Keratinocyte (primary cell): ENCODE measurements at regions not wholly inside any gene's neighbourhood (a gene's known extent, or its start where the extent isn't known, plus 50 kb on each side); places are given as distances from the start of the nearest gene placed in this dataset.

Experiments
- DNase-seq: peaks from one replicate; pipeline ENCODE4 v3.0.0-alpha.2; 2011; ENCODE audit warnings: low read depth, missing footprints, low spot score
- FAIRE-seq: peaks from 2 replicates; lab custom pipeline; 2011; peaks lifted over from hg19 to GRCh38; lab: Jason Lieb, UNC
- H2AFZ ChIP-seq: 2 replicates; pipeline ENCODE4 v1.6.0; 2012; ENCODE audit warnings: low read length, control low read depth, inconsistent platforms; ENCODE audit not compliant: control insufficient read depth
- H3K27ac ChIP-seq: 2 replicates; pipeline ENCODE4 v1.5.1; 2011; ENCODE audit warnings: low read length; ENCODE audit not compliant: control insufficient read depth, insufficient read depth
- H3K27me3 ChIP-seq: 3 replicates; pipeline ENCODE4 v1.6.0; 2011; ENCODE audit warnings: low read length; ENCODE audit not compliant: control insufficient read depth, insufficient read depth; ENCODE audit errors: extremely low read depth
- H3K36me3 ChIP-seq, 2 experiments: 2 replicates in 1 of 2; 3 replicates in 1 of 2; pipeline ENCODE4 v1.5.1; 2011; ENCODE audit warnings: low read length in 2 of 2, mild to moderate bottlenecking in 1 of 2; ENCODE audit not compliant: control insufficient read depth in 2 of 2, insufficient read depth in 2 of 2; ENCODE audit errors: extremely low read depth in 1 of 2
- H3K4me1 ChIP-seq: 3 replicates; pipeline ENCODE4 v1.5.1; 2011; ENCODE audit warnings: low read length; ENCODE audit not compliant: control insufficient read depth, insufficient read depth; ENCODE audit errors: extremely low read depth
- H3K4me2 ChIP-seq: 3 replicates; pipeline ENCODE4 v1.6.0; 2011; ENCODE audit warnings: low read depth, low read length; ENCODE audit not compliant: control insufficient read depth, insufficient read depth; ENCODE audit errors: extremely low read depth
- H3K4me3 ChIP-seq, 3 experiments: fragments of 200-600 bp in 1 of 3; sonication (generic) in 1 of 3; 2 replicates in 2 of 3; 3 replicates in 1 of 3; pipeline ENCODE4 v1.5.1; 2011 to 2016; ENCODE audit warnings: low read length in 3 of 3, mild to moderate bottlenecking in 3 of 3, control low read depth in 2 of 3, inconsistent platforms in 1 of 3, low read depth in 1 of 3, mixed read lengths in 1 of 3, mixed run types in 1 of 3, moderate library complexity in 1 of 3; ENCODE audit not compliant: control insufficient read depth in 2 of 3, insufficient read depth in 2 of 3; ENCODE audit errors: extremely low read depth in 1 of 3
- H3K79me2 ChIP-seq: 2 replicates; pipeline ENCODE4 v1.6.0; 2012; ENCODE audit warnings: low read length; ENCODE audit not compliant: control insufficient read depth, insufficient read depth
- H3K9ac ChIP-seq: 3 replicates; pipeline ENCODE4 v1.6.0; 2011; ENCODE audit warnings: low read length; ENCODE audit not compliant: control insufficient read depth, insufficient read depth; ENCODE audit errors: extremely low read depth
- H3K9me1 ChIP-seq: 3 replicates; pipeline ENCODE4 v1.6.0; 2011; ENCODE audit warnings: low read length; ENCODE audit not compliant: control insufficient read depth, insufficient read depth; ENCODE audit errors: extremely low read depth
- H3K9me3 ChIP-seq: 2 replicates; pipeline ENCODE4 v1.5.1; 2012; ENCODE audit warnings: low read depth, low read length; ENCODE audit not compliant: control insufficient read depth
- H4K20me1 ChIP-seq: 3 replicates; pipeline ENCODE4 v1.6.0; 2011; ENCODE audit warnings: low read length; ENCODE audit not compliant: control insufficient read depth, insufficient read depth; ENCODE audit errors: extremely low read depth
- CTCF ChIP-seq, 3 experiments: IDR thresholded peaks in 1 of 3; conservative IDR thresholded peaks in 1 of 3; optimal IDR thresholded peaks in 1 of 3; 2 replicates in 2 of 3; 3 replicates in 1 of 3; pipeline versions ENCODE3 to v1.5.1; 2011; ENCODE audit warnings: low read length in 3 of 3, mild to moderate bottlenecking in 3 of 3, moderate library complexity in 2 of 3, control low read depth in 1 of 3, inconsistent platforms in 1 of 3; ENCODE audit not compliant: insufficient read depth in 2 of 3; ENCODE audit errors: extremely low read depth in 1 of 3
- EZH2 ChIP-seq: IDR thresholded peaks from one replicate; pipeline ENCODE4 v1.6.1; 2012; ENCODE audit warnings: inconsistent platforms, mild to moderate bottlenecking, low read length, moderate library complexity
- dilution Hi-C: fragments of 300-500 bp; cut with MboI; formaldehyde crosslinking; loops from one replicate; pipeline ENCODE4 v1.7.0; 2020; ENCODE audit warnings: low sequenced_read_pairs; ENCODE audit not compliant: extremely low pct_ligation_motif_present

GRCh38 chr13:88223958-88224357, 552.8 kb downstream of the SLITRK5 start:
- H3K9ac ChIP-seq: no peak overlapping the region
- H3K27me3 ChIP-seq: no peaks in the 10 kb centered on the region
- no peak for TF ChIP-seq EZH2
- no peak for TF ChIP-seq CTCF (optimal IDR thresholded peaks at IDR 0.05 in 1 of 3, IDR thresholded peaks at IDR 0.05 in 1 of 3, conservative IDR thresholded peaks at IDR 0.05 in 1 of 3; ENCODE audit: extremely low read depth in 1 of 3, insufficient read depth in 2 of 3, low read length in 3 of 3)
- no peak overlapping the region for H3K4me2 ChIP-seq
- dilution Hi-C loops: no loop called here
- no peaks in the 10 kb centered on the region for H3K79me2 ChIP-seq
- no peaks in the 10 kb centered on the region for H3K9me1 ChIP-seq
- no peaks in the 10 kb centered on the region for H3K36me3 ChIP-seq
- DNase-seq: no peak
- no peaks in the 10 kb centered on the region for H3K4me1 ChIP-seq
- no peak for FAIRE-seq
- no peak overlapping the region for H3K4me3 ChIP-seq
- H4K20me1 ChIP-seq: no peaks in the 10 kb centered on the region
- no peak overlapping the region for H2AFZ ChIP-seq
- no peaks in the 10 kb centered on the region for H3K9me3 ChIP-seq
- no peak overlapping the region for H3K27ac ChIP-seq

DNA sequence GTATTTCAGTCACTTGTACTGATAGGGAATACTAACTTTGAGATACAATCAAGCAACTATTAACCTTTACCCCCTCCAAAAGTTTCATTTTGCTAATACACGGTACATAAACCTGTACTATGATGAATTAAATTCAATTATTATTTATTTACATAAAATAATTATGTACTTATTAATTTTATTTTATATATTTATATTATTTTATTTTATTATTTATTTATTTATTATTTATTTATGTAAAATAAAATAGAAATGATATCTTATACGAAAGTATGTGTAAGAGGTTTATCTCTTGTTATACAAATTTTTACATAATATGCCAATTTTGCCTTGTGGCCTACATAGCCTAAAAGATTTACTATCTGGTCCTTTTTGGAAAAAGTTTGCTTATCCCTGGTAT, 564.3 kb downstream of the SLITRK5 start:
- no peak for TF ChIP-seq EZH2
- TF ChIP-seq CTCF (optimal IDR thresholded peaks at IDR 0.05 in 1 of 3, IDR thresholded peaks at IDR 0.05 in 1 of 3, conservative IDR thresholded peaks at IDR 0.05 in 1 of 3; ENCODE audit: extremely low read depth in 1 of 3, insufficient read depth in 2 of 3, low read length in 3 of 3): no peak
- Histone ChIP-seq H3K36me3 (no peaks in the 10 kb centered on the region), H3K9ac (no peak overlapping the region), H2AFZ (no peak overlapping the region), H4K20me1 (no peaks in the 10 kb centered on the region), H3K4me3 (no peak overlapping the region), H3K9me1 (no peaks in the 10 kb centered on the region), H3K27ac (no peak overlapping the region), H3K4me1 (no peaks in the 10 kb centered on the region), H3K79me2 (no peaks in the 10 kb centered on the region), H3K27me3 (no peaks in the 10 kb centered on the region), H3K9me3 (no peaks in the 10 kb centered on the region), H3K4me2 (no peak overlapping the region)
- no peak for DNase-seq
- no peak for FAIRE-seq
- dilution Hi-C loops: no loop called here
